Right hindlimb (tissue), 1 donor: ENCODE measurements at regions not wholly inside any gene's neighbourhood (a gene's known extent, or its start where the extent isn't known, plus 50 kb on each side); places are given as distances from the start of the nearest gene placed in this dataset.
"Not testable (repeated sequence)": the region's sequence is repeated elsewhere in the genome, so short reads cannot be mapped to it uniquely, and the experiment has no call there.

Experiments used
- DNase-seq: peaks from one replicate; pipeline ENCODE4 v3.0.0-alpha.2; 2018

GRCh38 chr13:91031508-91031907 lies 316.0 kb upstream of the MIR17HG start:
- DNase-seq: no peak

- DNase-seq: no peak
Observed at GRCh38 chr13:91032104-91032503, 315.4 kb upstream of the MIR17HG start.

DNA sequence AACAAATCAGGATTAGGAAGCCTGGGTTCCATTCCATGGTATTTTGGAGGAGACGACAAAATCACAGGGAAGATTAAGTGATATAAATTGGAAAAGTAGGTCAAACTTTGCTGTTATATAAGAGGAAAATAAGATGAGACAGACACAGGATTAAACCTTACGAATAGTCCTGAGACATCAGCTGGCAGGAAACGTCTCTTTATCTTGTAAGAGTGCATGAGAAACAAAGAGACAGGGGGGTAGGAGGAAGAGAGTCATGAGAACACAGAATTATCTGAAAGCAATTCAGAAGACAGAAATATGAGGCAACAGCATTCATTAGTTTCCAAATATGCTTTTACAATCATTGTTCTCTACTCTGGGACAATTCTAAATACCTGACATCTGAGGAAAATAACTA lies 310.6 kb upstream of the MIR17HG start:
- no peak for DNase-seq

DNA sequence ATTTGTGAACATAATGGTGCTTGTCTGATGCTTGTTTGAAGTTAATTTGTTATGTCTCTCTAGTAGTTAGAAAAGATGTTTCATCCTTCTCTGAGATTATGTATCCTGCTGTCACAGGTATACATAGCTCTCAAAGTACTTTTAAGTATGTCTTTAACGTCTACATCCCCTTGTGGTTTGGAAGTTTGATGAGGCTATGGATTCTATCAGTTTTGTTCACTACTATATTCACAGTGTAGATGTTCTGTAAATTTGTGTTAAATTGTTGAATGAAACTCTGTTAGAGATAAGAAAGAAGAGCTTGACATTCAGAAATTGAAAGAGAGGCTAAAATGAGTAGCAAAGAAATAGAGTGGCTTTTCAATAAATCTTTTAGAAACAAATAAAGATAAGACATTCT lies 304.6 kb upstream of the MIR17HG start:
- no peak for DNase-seq

- DNase-seq: no peak
Observed at GRCh38 chr13:91045351-91046034, 302.0 kb upstream of the MIR17HG start.

DNA sequence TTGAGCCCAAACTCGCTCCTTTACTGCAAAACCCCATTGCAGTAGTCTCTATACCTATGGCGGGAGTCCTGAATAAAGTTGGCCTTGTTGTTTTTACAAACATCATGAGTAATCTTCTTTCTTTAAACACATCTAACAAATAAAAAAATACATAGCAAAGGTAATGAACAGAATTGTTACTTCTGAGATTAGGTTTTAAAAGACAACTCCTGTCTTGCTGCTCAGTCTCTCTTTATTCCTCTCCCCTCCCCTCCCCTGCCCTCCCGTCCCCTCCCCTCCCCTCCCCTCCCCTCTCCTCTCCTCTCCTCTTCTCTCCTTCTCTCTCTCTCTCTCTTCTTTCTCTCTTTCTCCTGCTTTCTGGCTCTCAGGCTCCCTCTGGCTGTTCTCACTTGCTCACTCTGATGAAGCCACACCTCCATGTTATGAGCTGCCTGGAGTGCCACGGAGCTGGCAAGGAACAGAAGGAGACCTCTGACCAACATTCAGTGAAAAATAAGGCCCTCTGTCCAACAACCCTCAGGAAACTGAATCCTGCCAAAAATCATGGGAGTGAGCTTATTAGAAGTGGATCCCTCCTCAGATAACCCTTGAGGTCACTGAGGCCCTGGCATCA lies 300.7 kb upstream of the MIR17HG start:
- no peak for DNase-seq

DNA sequence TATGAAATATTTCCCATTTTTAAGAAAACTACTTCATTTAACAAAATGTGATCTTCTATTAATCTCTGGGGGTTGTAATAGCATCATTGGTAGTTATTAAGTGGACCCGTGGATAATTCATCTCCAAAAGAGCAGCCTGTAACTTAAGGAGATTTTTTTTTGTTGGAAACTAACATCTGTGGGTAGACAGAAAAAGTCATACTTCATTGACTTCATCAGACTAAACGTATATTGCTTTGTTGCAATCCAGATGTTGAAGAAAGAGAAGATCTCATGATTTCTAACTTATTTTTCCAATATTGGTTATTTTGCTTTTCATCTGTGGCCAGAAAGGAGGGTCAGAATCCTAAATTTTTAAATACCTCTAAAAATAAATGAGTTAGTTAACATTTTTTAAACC lies 296.5 kb upstream of the MIR17HG start:
- DNase-seq: no peak

DNA sequence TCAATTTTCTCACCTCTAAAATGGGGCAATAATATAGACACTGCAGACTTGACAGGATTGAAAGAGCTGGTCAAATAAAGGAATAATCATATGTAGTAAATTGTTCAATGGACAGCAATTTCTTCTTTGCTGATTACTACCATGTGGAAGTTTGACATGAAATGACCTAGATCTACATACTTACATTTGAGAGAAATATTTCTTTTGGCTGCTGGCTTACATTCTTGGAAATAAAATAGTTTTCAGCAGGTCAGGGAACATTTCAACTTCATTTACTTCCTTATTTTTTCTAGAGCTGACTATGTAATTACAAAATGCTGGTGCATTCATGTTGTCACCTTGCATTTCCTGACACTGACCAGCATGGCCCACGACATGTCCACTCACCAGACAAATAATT lies 294.6 kb upstream of the MIR17HG start:
- no peak for DNase-seq

DNA sequence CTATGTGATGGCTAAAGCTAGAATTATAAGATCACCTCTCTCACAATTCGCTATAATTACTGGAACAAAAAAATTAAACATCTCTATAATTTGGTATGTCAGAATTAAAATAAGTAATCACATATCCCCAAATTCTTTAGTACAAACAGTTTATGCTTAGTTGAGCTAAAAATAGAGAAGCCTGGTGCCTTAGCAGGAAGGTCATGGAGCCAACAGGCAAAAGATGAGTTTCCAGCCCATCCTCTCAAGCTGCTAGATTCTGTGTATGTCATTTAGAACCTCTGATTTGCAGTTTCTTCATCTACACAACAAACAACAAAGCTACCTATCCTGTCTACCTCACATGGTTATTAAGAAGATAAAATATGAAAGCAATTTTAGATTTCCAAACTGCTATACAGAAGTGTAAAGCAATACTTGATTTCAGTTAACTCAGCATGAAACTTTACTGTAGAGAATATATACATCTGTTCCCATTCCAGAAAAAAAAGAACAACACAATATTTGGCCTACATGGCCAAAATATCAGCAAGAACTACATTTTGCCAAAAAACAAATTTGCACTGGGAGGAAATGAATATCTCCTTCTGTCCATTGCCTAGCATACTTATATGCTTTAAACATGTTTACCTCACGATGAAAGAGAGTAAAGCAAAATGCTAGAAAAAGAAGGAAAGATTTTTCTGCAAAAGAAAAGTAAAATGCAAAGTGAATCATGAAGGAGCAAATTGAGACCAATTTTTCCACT lies 294.0 kb upstream of the MIR17HG start:
- no peak for DNase-seq

DNA sequence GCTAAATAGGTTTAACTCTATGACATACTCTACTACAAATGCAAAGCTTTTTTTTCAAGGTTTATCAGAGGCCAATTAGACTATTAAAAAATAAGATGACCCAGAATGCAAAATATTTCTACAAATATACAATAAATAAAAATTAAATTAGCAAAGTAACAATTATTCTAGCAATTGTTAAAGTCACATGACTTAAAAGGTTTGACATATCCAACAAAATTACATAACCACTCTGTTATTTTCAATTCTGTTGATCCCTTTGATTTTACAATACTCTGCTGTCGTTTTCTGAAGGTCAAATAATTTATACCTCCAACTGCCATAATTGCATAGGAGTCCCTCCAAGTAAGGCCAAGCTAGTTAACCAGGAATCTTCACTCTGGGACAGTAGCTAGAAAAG lies 292.6 kb upstream of the MIR17HG start:
- no peak for DNase-seq

DNA sequence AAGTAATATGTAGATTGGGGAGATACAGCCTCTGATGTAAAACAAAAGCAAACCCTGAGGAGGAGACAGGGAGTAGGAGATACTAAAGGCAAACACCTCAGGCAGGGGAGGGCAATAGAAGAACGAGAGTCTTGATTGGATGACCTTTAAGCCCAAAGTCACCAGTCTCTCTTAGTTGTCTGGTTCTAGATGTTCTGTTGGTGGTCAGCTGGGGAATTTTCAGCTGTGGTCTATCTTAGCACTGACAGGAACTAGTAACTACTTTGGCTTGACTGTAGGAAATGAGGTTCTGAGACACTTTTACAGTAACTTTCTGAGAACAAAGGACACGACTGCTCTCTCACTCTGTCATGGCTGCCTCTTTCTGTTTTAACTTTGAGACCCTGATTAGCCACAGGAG lies 290.7 kb upstream of the MIR17HG start:
- DNase-seq: no peak

- not testable (repeated sequence) for DNase-seq
Observed at GRCh38 chr13:91057507-91057906, 290.0 kb upstream of the MIR17HG start.

DNA sequence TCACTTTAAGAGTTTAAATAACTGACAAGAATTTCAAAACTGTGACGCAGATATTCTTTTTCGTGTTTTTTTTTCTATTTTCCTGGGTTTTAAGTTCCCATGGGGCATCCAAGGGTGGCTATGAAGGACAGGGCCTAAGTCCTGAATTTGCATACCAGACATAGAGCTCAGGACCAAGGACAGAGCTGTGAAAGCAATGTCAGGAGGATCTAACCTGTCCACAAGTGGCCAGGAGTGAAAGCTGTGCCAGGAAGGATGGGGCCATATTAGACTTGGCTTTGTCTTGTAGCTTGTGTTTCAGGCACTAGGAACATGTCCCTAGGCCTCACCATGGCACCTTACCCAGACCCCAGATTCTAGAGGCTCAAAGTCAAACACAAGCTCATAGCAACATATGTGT lies 289.4 kb upstream of the MIR17HG start:
- no peak for DNase-seq

GRCh38 chr13:91058919-91059318 lies 288.6 kb upstream of the MIR17HG start:
- DNase-seq: no peak

- DNase-seq: no peak
Observed at GRCh38 chr13:91066745-91067144, 280.7 kb upstream of the MIR17HG start.

DNA sequence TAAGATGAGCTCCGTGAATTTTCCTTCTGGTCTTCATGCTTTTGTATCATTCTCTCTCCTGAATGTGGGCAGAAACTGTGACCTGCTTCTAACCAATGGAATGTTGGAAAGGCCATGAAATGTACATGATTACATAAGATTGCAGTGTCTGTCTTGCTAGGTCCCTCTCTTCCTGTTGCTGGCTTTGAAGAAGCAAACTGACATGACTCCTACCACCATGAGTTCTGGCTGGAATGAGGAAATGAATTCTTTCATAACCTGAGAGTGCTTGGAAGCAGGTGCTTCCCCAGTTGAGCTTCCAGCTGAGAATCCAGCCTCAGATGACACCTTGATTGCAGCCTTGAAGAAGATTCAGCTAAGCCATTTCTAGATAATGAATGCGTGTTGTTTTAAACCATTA lies 275.0 kb upstream of the MIR17HG start:
- no peak for DNase-seq

GRCh38 chr13:91074091-91074490 lies 273.4 kb upstream of the MIR17HG start:
- DNase-seq: no peak

GRCh38 chr13:91076830-91077229 lies 270.7 kb upstream of the MIR17HG start:
- no peak for DNase-seq

GRCh38 chr13:91078093-91078679 lies 269.3 kb upstream of the MIR17HG start:
- DNase-seq: no peak

DNA sequence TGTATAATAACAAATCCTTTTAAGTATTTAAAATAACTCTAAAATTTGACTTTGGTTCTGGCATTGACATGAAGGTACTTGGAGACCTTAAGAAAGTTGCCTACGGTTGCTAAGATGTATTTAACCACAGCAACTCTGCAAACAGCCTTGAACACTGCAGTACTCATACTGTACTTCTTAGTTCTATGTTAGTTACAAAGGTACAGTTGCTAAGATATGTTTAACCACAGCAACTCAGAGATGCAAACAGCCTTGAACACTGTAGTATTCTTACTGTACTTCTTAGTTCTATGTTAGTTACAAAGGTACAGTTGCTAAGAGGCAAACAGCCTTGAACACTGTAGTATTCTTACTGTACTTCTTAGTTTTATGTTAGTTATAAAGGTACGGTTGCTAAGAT lies 268.3 kb upstream of the MIR17HG start:
- no peak for DNase-seq

DNA sequence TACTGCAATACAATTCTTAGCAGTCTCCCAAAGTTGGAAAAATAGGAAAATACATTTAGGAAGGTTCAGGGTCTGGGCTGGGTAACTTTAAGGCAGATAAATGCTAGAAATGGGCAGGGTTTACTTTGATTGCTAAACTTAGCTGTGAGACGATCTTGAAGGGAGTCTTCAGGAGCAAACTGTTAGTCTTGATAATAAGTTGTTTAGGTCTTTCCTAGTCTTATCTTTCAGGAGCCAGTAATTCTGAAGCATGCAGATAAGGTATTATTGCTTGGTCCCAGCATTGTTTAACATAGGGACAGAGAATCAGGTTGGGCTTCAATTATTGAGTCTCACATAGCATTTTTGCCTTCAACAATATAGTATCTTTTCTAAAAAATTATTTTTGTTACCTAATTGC lies 262.4 kb upstream of the MIR17HG start:
- DNase-seq: no peak

- no peak for DNase-seq
Observed at GRCh38 chr13:91086936-91087716, 260.4 kb upstream of the MIR17HG start.

DNA sequence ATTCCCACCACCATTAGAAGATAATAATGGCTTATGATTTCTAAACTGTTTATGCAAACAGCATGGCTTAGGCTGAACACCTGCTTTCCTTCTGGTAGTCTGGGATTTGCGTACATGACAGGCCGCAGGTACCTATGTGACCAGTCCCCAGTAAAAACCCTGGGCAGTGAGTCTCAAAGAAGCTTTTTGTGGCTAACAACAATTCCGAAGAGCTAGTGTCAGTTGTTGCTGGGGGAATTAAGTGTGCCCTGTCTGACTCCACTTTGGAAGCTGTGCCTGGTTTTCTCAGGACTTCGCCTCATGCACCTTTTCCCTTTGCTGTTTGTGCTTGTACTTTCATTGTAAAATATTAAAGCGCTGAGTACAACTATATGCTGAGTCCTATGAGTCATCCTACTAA lies 250.2 kb upstream of the MIR17HG start:
- no peak for DNase-seq
